DND-41 (cell line): ENCODE measurements at regions not wholly inside any gene's neighbourhood (a gene's known extent, or its start where the extent isn't known, plus 50 kb on each side); places are given as distances from the start of the nearest gene placed in this dataset.

Experiments
- EZH2 ChIP-seq: IDR thresholded peaks from 3 replicates; pipeline ENCODE4 v1.6.1; 2012; ENCODE audit warnings: borderline replicate concordance, low read depth, mild to moderate bottlenecking, moderate library complexity, low read length, inconsistent platforms; ENCODE audit not compliant: severe bottlenecking
- TF ChIP-seq, protein P1 (sequence below): IDR thresholded peaks from 2 replicates; pipeline ENCODE4 v1.5.1; 2012; ENCODE audit warnings: borderline replicate concordance, low read length, moderate library complexity, mild to moderate bottlenecking; ENCODE audit not compliant: poor library complexity, severe bottlenecking; ENCODE audit errors: extremely low read depth

DNA sequence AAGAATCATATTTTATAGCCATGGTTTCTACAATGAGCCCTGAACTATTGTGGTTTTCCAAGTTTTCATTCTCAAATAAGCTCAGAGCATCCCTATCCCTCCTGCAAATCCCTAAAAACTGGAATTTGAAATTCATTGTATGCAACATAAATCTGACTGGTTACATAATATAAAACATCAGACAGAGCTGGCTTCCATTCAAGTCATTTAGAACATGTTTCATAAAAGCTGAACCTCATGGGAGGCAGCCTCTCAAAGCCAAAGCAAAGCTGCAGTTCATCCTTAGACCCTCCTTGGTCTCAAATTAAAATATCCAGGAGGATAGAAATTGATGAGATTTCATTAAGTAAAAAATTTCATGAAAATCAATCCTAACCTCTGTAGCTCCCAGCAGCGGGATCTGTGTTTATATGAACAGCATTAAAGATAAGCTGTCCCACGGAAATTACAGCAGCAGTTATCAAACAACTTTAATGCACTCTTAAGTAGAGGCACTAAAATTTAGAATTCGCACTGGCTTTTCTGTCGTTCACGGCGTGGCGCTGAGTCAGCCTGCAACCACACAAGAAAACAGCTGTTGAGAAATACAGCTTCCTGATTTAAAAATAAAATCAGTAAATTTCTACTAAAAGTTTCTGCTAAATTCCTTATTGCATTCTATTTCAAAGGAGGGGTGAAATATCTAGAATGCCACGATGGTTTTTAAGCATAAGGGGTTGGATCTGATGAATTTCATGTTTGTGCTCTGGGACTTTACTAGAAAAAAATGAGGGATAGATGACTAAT is 99.9 kb upstream of the TIAM1 start:
- TF ChIP-seq, protein P1, sequence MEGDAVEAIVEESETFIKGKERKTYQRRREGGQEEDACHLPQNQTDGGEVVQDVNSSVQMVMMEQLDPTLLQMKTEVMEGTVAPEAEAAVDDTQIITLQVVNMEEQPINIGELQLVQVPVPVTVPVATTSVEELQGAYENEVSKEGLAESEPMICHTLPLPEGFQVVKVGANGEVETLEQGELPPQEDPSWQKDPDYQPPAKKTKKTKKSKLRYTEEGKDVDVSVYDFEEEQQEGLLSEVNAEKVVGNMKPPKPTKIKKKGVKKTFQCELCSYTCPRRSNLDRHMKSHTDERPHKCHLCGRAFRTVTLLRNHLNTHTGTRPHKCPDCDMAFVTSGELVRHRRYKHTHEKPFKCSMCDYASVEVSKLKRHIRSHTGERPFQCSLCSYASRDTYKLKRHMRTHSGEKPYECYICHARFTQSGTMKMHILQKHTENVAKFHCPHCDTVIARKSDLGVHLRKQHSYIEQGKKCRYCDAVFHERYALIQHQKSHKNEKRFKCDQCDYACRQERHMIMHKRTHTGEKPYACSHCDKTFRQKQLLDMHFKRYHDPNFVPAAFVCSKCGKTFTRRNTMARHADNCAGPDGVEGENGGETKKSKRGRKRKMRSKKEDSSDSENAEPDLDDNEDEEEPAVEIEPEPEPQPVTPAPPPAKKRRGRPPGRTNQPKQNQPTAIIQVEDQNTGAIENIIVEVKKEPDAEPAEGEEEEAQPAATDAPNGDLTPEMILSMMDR, result no peak
- TF ChIP-seq EZH2, result no peak
